ENCODE measurements at regions not wholly inside any gene's neighbourhood (a gene's known extent, or its start where the extent isn't known, plus 50 kb on each side); places are given as distances from the start of the nearest gene placed in this dataset.

DNA sequence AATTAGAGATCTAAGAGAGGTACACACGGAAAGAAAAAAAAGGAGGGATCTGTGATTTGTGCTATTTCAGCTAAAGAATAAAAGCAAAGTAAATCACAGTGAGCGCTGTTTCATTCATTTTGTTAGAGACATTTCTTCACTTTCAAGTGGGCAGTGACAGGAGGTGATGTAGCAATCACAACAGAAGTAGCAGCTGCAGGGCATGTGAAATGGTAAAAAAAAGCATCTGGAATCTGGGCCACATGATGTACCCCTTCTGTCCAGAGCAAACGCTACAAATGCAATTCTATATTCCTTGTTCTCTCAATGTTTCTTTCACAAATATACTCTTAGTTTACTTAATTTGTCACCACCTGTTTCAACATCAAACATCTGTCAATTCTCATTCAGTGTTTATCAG lies 786.5 kb downstream of the LRRIQ3 start:
- TF ChIP-seq EZH2 (IDR thresholded peaks at IDR 0.05; ENCODE audit: insufficient read depth, poor library complexity, severe bottlenecking): no peak
- TF ChIP-seq EZH2phosphoT487 (IDR thresholded peaks at IDR 0.05; ENCODE audit: insufficient read depth, low read depth): no peak
